G401.6 (cell line): ENCODE measurements at regions not wholly inside any gene's neighbourhood (a gene's known extent, or its start where the extent isn't known, plus 50 kb on each side); places are given as distances from the start of the nearest gene placed in this dataset.

Experiments used
- FAIRE-seq: peaks from 2 replicates; lab custom pipeline; 2012; peaks lifted over from hg19 to GRCh38; lab: Jason Lieb, UNC

DNA sequence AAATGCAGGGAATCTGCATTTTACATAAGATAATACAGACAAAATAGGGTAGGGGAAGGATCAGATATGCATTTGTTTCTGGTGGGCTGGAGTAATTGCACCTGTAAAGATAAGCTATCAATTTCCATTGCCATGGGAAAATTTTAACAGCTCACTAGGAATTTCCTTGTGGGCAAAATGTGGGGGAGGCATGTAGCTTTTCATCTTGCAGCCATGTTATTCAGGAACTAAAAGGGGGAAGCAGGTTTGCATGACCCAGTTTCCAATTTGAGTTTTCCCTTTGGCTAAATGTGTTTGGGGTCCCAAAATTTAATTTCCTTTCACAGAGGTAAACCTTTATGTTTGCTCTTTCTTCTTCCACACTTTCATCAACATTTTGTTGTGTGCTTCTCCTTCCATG is 624.4 kb downstream of the NYAP2 start:
- FAIRE-seq: no peak

DNA sequence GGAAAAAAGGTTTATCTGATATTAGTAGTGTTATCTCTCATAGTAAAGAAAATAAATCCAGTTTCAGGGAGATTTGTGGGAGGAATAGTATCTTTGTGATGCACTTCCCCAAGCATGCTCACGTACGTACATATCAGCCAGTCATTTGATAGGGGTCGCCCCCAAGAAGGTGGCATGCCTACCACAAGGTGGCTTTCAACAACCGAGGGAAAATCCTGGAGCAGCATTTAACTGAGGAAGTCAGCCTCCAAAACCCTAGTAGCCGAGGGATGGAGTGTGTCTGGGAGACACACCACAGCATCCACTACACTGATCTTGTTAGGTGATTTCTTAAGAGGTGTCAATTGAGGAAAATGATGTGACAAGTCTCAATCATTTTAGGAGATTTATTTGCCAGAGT is 623.9 kb downstream of the NYAP2 start:
- FAIRE-seq: no peak

DNA sequence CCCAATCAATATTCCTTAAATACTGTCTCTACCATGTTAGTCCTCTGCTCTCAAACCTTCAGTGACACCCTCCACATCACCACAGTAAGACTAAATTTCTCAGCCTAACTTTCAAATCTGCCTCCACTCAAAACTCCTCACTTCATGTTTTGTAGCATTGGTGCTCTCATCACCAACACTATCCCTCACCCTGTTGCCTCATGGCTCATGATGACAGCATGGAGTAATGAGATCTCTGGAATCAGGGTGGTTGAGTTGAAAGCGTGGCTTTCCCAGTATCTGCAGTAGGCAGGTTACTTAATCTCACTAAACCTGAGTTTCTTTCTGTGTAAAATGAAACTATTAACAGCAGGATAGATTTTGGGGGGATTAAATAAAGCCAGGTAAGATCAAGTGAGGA is 621.4 kb downstream of the NYAP2 start:
- no peak for FAIRE-seq

DNA sequence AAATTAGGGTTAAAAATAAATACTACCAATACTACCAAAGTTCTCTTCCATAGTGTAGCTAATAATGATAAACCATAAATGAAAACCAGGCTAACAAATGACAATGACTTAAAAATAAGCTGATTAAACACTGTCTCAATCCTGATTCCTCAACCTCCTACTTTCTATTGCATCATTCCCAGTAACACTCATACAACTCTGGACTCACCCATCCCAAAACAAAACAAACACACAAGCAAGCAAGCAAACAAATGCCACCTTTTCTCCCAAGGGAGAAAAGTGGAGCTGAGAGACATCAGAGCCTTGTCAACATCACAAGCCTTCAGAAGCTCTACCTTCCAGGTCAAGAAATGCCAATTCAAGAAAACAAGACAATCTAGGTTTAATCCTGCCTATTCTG is 620.7 kb downstream of the NYAP2 start:
- no peak for FAIRE-seq

DNA sequence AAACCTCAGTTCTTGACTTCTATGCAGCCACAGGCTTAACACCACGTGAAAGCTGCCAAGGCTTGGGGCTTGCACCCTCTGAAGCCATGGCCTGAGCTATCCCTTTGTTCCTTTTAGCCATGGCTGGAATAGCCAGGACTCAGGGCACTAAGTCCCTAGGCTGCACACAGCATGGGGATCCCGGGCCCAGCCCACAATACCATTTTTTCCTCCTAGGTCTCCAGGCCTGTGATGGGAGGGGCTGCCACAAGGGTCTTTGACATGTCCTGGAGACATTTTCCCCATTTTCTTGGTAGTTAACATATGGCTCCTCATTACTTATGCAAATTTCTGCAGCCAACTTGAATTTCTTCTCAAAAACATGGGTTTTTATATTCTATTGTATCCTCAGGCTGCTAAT is 619.1 kb downstream of the NYAP2 start:
- FAIRE-seq: no peak

DNA sequence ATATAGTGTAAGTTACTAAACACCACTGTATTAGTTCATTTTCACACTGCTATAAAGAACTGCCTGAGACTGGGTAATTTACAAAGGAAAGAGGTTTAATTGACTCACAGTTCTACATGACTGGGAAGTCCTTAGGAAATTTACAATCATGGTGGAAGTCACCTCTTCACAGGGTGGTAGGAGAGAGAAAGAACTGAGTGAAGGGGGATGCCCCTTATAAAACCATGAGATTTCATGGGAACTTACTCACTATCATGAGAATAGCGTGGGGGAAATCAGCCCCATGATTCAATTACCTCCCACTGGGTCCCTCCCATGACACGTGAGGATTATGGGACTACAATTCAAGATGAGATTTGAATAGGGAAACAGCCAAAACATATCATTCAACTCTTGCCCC is 618.0 kb downstream of the NYAP2 start:
- no peak for FAIRE-seq

DNA sequence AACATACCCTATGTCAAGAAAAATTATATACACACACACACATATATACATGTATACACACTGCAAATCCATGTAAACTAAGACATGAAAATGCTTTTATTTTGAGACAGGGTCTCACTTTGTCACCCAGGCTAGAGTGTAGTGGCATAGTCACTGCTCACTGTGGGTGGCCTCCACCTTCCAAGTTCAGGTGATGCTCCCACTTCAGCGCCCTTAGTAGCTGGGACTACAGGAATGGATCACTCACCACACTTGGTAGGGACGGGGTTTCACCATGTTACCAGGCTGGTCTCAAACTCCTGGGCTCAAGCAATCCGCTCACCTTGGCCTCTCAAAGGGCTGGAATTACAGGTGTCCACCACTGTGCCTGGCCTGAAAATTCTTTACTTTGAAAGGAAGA is 617.6 kb downstream of the NYAP2 start:
- no peak for FAIRE-seq

DNA sequence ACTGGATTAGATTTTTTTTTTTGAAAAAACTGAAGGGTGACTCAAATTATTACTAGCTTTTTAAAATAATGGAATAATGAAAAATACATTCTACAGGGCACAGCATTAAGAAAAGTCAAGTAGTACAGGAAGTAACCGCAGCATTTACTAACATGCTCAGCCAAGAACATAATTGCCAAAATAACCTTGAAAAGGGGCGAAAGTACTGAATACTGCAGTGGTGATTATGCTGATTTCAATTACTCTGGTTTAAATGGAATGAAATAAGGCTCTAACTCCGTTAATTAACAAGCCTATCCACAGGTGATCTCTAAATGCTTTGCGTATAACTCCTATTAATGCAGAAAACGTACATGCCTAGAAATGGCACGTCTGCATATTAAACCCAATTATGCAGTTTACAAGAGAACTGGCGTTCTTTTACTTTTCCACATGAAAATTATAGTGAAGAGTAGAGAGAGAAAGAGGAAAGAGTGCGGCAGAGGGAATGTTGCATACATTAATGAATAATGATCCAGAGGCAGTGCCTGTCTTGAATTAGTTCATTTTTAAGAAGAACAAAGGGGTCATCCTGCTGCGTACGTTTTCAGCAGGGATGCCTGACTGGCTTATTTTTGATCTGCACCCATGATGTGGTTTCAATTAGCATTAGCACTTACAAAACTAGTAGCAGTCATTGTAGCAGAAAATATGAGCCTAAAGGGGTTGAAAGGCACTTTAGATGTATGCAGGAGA is 612.4 kb downstream of the NYAP2 start:
- no peak for FAIRE-seq

DNA sequence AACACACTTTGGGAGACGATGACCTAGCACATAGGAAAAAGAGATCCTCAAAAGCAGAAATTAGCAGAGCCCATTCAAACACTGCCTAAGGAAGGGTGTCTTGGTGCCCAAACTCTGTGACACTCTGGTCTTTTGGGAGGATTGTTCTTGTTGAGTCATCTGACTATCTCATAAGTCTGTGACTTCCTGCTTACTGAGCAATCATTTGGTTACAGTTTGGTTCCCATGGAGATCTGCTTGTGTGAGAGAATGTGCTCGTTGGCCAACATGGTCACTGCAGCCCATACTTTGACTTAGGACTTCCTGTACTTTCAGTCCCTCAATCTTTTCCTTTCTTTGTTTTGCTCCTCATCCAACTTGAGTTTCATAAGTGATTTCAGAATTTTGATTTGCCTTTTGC is 602.9 kb downstream of the NYAP2 start:
- no peak for FAIRE-seq

DNA sequence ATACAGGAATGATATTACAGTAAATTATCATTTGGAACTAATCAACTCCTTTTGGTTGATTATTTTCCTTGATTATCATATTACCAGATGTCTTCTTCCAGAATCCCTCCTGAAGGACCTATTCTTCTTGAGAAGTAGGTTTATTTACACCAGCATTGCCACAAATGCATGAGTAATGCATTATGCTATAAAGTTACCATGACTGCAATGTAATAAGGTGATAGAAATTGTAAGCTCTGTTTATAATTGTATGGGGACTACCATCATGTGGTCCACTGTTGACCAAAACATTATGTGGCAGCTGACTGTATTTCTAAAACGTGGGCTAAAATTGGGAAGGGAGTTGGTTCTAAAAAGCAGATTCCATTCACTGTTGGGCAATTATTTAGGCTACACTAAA is 602.2 kb downstream of the NYAP2 start:
- no peak for FAIRE-seq

DNA sequence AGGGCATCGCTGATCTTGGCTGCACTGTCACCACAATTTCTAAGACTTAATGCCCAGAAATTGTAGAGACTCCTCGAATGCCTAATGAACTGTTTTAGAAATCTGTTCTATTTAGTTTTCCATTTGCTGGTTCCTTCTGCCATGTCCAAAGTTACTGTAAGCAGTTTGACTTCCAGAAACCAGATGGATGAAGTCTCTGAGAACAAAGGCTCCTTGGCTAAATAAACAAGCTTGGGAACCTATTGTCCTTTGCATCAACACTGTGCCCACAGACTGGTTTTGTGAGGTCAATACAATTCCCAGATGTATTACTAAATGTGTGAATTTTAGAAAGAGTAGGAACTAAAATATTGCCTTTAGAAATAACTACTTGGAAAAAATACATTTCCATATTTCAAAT is 600.2 kb downstream of the NYAP2 start:
- no peak for FAIRE-seq

DNA sequence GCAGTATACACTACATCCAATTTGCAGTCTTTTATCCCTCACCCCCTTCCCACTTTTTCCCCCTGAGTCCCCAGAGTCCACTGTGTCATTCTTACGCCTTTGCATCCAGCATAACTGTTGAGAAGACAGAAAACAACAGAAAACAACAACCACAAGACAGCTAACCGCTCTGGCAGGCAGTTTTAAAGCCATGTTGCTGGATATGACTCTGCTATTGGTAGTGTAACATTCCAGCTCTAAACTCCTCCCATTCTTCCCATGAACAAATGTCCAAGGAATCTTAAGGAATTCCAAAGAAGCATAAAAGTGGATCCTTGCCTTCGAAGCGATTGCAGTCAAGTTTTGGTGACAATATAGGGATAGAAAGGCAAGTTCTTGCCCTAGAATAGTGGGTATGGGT is 599.1 kb downstream of the NYAP2 start:
- no peak for FAIRE-seq

DNA sequence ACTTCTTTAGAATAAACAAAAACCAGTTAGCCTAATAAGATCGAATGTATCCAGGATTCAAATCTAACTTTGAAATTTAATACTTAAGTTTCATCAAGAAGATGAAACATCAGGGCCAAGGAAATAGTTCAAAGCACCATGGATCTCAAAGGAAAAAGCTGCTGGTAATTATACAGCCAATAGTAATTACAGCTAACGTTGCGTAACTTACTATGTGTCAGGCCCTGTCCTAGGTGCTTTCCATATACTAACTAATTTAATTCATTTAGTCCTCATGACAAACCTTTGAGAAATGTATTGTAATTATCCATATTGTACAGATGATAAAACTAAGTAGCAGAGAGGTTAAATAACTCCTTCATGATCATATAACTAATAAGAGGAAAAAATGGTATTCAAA is 598.6 kb downstream of the NYAP2 start:
- no peak for FAIRE-seq

DNA sequence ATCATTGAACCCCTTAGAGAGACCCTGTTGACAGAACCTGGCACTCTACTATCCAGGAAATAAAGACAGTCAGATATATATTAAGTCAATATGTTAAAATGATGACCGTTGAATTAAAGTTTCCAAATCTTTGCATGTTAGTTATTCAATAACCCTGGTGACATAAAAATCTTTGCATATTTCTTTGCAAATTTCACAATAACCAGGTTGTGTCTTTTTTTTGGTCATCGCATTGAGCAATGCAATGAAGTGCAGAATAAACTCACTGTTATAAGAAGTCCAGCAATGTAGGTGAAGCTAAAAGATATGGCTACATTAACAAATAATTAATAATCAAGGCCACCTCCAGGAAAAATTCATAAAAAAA is 596.9 kb downstream of the NYAP2 start:
- FAIRE-seq: no peak

DNA sequence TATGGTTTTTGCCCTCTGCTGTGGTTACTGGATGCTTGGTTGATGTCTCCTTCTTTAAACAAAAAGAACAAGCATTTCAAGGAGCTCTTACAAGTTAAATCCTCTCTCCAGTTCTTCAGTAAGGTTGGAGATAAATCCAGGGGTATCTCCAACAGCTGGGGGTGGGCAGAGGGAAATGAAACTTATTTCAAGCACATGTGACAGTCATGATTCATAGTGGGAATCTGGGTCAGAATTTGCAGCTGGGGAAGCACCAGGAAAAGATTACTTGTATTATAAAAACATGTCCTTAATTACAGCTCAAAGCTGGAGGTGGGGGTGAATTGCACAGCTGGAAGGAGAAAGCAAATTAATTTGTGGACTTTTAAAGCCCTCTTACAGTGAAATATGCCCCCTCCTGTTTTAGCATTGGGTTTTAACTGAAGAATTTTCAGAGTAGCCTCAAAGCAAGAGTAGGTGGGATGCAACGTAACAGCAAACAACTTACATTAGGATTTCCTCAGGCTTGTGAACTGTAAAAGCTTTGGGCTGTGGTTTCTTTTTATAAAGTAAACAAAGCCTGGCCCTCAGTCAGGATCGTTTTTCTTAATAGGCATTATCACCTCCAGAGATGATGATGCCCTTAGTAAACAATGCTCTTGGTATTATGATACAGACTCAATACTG is 596.4 kb downstream of the NYAP2 start:
- no peak for FAIRE-seq

DNA sequence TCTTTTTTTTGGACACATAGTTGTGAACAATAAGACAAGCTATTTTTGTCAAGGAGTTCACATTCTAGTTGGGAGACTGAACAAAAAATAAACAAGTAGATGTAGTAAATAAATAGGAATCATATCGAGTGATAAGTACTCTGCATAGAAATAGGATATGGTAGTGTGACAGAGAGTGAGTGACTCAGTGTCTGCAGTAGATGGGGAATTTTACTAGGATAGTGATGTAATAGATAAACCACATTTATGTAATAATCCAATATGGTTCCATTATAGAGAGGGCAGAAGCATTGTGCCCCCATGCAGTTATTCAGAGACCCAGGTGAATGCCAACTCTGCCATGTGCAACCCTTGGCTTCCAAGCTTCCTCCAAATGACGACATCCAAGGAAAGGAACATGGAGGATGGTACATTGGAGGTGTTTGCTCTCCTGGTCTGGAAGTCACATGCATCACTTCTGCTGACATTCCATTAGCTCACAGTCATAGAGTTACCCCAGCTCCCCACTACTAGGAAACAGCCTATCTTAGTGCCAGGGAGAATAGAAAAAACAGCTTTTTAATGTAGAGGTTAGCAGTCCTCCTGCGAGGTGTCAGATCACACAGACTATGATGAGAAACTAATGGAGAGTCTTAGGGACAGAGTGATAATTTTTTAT is 595.4 kb downstream of the NYAP2 start:
- FAIRE-seq: no peak

DNA sequence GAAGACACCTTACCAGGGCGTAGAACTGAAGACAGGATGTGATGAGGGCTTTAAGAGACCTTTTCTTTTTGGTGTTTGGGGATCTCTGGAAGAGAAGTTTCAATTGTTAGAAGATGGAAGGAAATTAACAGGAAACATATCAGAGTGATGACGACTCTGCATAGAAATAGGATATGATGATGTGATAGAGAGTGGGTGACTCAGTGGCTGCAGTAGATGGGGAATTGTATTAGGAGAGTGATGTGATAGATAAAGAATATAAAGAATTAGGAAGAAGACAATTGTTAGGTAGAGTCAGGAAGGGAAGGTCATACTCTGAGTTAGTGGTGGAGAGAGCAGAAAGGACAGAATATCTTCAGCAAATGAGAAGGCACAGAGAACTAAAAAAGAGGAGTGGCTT is 593.9 kb downstream of the NYAP2 start:
- FAIRE-seq: no peak

DNA sequence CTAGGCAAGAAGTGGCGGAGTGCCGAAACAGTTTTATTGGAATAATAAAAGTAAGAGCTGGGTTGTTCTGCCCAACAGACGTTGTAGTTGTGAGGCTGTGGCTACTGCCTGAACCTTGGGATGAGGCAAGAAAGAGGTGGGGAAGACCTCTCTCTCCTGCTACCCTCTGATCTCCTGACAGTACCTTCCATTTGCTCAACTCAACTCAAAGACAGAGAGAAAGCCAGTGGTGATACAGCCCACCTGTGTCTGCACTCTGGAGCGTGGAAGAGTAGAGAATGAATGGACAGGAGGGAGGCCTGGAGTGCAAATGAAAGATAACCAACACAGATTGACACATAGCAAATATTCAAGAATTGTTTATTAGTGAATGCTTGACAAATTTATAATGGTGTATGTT is 590.3 kb downstream of the NYAP2 start:
- no peak for FAIRE-seq

DNA sequence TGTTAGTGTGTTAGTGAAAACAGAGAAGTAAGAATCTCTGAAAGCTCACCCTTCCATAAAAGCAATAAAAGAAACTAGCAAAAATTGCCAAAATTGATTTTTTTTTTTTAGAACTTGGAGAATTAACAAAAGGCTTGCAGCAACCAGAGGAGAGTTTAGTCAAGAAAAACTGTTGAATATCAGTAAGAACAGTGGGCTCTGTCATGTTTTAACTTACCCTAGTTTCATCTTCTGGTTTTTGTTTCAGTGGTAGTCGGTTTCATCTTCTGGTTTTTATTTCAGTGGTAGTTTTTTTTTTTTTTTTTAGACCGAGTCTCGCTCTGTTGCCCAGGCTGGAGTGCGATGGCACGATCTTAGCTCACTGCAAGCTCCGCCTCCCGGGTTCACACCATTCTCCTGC is 580.9 kb downstream of the NYAP2 start:
- no peak for FAIRE-seq

DNA sequence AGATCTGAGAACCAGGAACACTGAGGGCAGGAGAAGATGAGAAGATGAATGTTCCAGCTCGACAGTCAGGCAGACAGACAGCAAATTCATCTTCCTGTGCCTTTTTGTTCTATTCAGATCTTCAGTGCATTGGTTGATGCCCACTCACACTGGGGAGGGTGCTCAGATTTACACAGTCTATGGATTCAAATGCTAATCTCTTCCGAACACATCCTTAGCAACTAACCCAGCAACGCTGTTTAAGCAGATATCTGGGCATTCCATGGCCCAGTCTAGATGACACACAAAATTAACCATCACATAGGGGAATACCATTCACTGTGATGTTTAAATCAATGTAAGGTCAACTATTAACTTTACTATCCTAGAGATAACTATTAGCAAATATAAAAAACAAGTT is 571.9 kb downstream of the NYAP2 start:
- FAIRE-seq: no peak

DNA sequence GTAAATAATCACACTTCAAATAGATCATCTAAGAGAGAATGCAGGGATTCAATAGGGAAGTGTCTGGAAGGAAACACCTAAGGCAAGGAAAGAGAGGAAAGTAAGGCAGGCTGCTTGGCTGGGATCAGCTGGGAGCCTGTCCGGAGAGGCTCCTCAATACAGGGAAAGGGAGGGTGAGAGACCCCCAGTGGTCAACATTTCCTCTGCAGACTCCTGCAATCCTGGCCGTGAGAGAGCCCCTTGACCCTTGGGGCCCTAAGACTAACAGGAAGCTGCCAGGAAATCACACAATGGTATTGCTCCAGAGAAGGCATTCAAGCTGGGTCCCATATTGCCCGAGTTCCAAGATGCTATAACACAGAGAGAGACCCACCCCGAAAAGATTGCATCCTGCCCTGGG is 549.4 kb downstream of the NYAP2 start:
- FAIRE-seq: no peak

DNA sequence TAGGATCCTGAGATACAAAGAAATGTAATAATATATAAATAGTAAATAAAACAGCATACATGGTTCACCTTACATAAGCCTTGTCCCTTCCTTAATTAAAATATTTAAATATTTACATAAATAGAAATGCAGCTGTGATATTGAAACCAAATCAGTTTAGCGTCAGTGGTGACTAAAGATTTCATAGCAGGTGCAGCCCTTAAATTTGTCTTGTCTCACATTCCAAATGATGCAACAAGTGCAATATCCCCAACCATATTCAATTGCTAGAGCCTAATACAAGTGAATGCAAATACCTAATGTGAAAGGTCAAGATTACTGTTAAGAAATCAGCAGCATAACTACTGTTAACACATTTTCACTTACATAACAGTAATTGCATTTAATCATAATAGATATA is 539.5 kb downstream of the NYAP2 start:
- FAIRE-seq: no peak

DNA sequence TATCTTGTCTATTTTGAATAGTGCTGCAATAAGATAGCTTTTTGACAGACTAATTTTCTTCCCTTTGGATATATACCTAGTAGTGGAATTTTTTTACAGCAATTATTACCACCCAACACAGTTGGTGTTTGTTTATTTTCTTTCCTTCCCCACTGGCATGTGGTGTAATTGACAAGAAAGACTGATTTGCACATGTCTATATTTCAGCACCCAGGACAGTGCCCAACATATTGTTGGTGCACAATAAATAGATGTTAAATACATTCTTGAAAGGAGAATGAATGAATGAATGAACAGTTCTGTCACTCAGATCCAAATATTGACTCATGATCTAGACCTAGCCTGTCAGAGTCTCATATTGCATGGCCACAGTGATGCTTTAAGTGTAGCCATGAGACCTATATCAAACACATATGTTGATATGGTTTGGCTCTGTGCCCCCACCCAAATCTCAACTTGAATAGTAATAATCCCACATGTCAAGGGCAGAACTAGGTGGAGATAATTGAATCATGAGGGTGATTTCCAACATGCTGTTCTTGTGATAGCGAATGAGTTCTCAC is 538.2 kb downstream of the NYAP2 start:
- FAIRE-seq: no peak
